ENCODE measurements at regions not wholly inside any gene's neighbourhood (a gene's known extent, or its start where the extent isn't known, plus 50 kb on each side); places are given as distances from the start of the nearest gene placed in this dataset.

GRCh38 chr14:26845151-26845818 is 247.5 kb upstream of the NOVA1 start:
- TF ChIP-seq, protein P1, sequence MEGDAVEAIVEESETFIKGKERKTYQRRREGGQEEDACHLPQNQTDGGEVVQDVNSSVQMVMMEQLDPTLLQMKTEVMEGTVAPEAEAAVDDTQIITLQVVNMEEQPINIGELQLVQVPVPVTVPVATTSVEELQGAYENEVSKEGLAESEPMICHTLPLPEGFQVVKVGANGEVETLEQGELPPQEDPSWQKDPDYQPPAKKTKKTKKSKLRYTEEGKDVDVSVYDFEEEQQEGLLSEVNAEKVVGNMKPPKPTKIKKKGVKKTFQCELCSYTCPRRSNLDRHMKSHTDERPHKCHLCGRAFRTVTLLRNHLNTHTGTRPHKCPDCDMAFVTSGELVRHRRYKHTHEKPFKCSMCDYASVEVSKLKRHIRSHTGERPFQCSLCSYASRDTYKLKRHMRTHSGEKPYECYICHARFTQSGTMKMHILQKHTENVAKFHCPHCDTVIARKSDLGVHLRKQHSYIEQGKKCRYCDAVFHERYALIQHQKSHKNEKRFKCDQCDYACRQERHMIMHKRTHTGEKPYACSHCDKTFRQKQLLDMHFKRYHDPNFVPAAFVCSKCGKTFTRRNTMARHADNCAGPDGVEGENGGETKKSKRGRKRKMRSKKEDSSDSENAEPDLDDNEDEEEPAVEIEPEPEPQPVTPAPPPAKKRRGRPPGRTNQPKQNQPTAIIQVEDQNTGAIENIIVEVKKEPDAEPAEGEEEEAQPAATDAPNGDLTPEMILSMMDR (IDR thresholded peaks at IDR 0.05) = no peak
- TF ChIP-seq POLR2A (IDR thresholded peaks at IDR 0.05) = no peak
